Inferior parietal cortex (tissue), 1 donor: ENCODE measurements at regions not wholly inside any gene's neighbourhood (a gene's known extent, or its start where the extent isn't known, plus 50 kb on each side); places are given as distances from the start of the nearest gene placed in this dataset.
A peak's percentile ranks its signal among the peaks of the same experiment; 100 is the strongest.

Experiments used
- DNase-seq: peaks from one replicate; pipeline ENCODE4 v3.0.0-alpha.2; 2016; ENCODE audit errors: extremely low spot score

GRCh38 chr5:34587355-34588241, 68.5 kb upstream of the RAI14 start:
- DNase-seq: peak; percentile 29

GRCh38 chr5:34589832-34590231, 66.3 kb upstream of the RAI14 start:
- DNase-seq: no peak

GRCh38 chr5:34591723-34592122, 64.4 kb upstream of the RAI14 start:
- no peak for DNase-seq

GRCh38 chr5:34597034-34598027, 58.8 kb upstream of the RAI14 start:
- DNase-seq: no peak

- DNase-seq: no peak
Measured at GRCh38 chr5:34598177-34598794, 57.8 kb upstream of the RAI14 start.

- no peak for DNase-seq
Measured at GRCh38 chr5:34599471-34600117, 56.5 kb upstream of the RAI14 start.

- DNase-seq: no peak
Measured at GRCh38 chr5:34600118-34600493, 56.0 kb upstream of the RAI14 start.

- DNase-seq: no peak
Measured at GRCh38 chr5:34603378-34603777, 52.8 kb upstream of the RAI14 start.

- DNase-seq: no peak
Measured at GRCh38 chr5:34604119-34604675, 51.9 kb upstream of the RAI14 start.

- no peak for DNase-seq
Measured at GRCh38 chr5:34606101-34606500, 50.0 kb upstream of the RAI14 start.
